ENCODE measurements at regions not wholly inside any gene's neighbourhood (a gene's known extent, or its start where the extent isn't known, plus 50 kb on each side); places are given as distances from the start of the nearest gene placed in this dataset.

DNA sequence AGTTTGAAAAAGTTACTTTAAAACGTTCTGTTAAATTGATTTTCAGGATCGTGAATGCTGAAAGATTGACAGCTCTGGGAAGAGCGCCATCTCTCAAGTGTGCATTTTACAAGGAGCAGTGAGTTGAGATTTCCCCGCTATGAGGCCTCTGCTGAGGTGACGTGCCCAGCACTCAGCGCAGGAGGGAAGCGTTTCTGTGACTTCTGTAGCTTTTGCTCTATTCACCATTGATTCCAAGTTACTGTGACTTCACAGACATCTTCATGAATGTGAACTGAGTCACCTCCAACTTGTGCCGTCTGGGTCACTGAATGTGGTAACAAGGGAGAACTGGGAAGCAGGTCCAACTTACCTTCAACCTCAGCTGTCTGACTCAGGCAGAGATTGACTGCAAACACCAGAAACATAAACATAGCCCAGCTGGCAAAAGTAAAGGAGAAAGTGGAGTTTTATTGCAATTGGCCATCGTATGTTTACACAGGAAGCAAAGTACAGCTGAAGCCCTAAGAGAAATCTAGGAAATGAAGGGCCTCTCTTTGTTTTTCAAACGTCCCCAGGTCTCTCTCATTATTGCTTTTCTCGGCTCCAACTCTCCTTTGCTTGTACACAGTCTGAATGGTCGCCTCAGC is 428.8 kb upstream of the CLINT1 start:
- DNase-seq = no peak

DNA sequence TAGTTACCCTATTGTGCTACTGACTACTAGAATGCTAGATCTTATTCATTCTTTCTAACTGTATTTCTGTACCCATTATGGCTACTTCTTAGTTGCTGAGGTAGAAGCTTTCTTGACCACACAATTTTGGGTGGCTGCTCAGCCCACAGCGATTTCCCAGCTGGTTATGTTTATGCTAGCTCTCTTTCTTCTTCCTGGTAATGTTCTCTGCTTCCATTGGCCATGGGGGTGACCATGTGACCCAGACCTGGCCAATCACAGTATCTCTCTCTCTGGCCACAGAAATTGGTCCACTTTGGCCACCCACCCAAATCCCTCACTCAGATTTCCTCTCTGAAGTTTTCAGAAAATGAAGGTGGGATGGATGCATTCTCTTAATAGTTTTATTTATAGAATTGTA is 427.9 kb upstream of the CLINT1 start:
- DNase-seq = no peak

DNA sequence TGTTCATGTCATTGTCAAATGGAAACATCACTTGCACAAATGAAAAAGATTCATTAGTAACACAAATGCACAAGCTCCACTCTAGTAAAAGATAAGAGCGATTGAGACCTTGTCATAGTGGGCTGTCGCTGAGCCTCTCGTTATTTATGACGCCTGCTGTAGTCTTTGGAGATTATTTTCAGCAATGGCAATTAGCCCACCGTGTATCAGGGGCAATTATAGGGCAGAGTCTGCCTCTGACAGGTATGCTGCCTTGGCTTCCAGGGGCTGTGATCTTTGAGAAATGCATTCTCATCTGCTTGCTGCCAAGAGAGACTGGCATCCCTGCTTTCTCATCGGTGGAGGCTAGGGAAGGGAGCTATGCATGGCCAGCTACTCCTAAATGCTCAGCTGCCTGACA is 426.8 kb upstream of the CLINT1 start:
- peak; percentile 5 for DNase-seq

DNA sequence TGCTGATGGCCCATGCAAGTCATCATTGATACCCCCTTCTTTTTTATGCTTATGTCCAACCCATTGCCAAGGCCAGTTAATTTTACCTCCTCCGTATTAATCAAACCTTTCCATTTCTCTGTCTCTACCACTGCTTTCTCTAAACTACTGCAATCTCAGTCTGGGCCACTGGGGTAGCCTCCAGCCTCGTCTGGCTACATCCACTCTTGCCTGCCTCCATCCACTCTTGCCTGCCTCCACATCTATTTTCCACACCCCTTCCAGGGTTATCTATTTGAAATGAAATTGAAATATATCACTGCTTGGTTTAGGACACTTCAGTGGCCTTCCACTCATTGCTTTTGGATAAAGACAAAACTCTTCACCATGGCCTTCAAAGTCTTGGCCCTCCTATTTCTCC is 425.3 kb upstream of the CLINT1 start:
- no peak for DNase-seq

DNA sequence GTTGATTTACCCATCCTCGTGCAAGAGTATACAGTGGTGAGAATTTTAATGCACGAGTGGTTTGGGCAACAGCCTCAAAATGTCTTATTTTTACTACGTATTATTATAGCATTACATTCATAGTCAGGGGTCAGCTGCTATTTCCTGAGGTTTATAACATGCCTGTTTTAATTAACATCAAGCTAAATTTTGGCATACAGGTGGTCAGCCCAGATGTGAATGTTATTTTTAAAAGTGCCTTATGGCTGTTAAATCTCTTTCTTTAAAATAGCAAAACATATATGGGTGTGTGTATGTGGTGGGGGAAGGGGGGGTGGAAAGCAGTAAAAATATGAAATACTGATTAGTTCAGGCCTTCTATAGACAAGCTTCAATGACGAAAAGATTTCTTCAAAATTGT is 424.5 kb upstream of the CLINT1 start:
- DNase-seq = no peak

DNA sequence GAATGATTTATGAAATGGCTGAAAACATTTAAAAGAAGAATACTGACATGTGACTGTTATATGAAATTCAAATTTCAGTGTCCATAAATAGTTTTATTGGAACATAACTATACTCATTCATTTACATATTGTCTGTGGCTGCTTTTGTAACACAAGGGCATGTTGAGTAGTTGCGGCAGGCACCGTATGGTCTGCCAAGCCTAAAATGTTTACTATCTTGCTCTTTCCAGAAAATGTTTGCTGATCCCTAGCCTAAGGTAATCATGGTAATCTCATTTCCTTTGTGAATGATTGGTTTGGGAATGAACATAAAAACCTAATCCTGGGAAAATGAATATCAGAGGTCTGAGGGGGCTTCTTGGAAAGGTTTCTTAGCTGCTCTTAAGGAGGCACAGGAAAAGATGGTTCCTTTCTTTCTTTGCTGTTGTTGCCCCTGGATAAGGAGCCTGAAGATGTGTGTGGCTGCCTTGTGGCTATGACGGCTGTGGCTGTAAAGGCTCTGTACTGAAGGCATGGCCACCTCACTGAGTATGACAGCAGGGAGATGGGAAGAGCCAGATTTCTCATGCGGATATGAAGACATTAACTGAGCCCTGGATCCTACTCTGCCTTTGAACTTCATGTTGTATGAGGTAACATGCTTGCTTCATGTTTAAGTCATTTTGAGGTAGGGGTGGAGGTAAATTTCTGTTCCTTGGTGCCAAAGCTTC is 419.4 kb upstream of the CLINT1 start:
- no peak for DNase-seq

DNA sequence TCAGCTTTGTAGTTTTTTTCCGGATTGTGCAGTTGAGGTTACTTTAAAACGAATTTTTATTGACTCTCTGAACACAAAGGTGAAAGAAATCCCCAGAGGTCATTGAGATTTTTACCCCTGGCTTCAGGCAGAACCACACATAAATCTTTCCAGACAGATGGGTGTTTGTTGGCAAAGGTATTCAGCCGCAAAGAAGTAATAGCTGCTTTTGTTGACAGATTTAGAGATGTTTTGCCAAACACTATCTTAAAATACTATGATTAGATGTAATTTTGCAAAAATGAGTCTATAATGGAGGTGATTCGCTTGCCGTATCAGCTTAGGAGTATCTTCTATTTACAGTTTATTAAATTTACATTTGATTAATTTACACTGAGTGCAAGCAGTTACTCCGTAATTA is 418.3 kb upstream of the CLINT1 start:
- DNase-seq = peak; percentile 59

DNA sequence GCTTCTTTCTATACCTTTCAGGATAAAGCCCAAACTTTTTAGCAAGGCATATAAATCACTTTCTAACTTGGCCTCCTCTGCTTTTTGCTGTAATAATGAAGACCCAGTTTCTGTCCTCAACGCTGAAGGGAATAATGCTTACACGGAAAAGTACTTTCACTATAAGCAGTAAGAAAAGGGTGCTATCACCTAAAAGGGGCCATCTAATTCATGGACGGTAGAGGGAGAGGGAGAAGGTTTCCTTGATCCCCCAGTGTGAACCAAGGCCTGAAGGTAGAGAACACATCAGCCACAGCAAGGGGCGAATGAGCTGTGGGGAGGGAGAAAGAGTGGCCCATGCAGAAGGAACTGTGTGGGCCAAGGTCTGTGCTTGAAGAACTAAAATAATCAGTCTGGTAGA is 417.7 kb upstream of the CLINT1 start:
- no peak for DNase-seq

DNA sequence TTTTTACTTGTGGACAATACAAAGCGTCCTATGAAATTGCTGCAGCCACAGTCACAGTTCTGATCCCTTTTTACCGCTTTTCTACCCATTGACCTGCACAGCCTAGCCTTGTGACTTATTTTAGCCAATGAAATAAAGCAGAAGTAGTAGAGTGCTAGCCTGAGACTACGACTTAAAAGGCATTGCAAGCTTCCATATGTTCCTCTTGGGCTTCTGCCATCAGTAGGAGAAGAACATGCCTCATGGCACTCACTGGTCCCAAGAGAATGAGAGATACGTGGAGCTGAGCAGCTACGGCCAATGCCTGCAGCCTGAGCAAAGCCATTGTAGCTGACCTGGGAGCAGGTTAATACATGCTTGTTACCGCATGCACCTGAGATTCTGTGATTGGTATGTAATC is 416.6 kb upstream of the CLINT1 start:
- no peak for DNase-seq

DNA sequence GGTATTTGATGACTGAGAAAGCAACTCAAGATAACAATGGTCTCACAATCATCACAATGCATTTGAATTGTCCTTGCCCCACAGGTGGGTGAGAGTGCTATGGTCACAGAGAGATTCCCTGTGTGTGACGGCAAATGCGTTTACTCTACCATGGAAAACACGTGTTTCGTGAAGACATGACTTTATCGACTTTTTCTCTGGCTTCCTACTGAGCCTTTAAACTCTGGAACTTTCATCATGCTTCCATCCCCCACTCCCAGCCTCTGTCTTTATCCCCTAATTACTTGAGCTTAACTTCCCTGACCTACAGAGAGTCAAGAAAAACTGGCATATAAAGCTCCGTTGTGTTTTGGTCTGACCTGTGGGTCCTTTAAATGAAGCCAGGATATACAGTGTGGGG is 414.1 kb upstream of the CLINT1 start:
- DNase-seq = no peak

DNA sequence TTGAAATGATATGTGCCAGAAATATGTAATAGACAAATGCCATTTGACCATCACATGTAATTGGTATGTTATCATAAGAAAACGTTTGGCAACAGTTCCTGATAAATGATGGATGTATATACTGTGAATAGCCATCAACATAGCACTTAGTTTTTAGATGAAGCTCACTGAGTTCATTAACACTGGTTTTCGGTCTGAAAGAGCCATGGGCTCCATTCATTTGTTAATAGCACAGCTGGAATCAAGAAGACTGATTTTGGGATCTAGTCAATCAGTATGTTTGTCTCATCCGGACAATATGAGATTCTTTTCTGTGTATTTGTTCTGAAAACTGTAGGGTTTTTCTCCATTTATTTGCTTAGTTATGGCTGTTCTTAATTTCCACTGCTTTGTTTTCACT is 413.5 kb upstream of the CLINT1 start:
- DNase-seq = no peak

DNA sequence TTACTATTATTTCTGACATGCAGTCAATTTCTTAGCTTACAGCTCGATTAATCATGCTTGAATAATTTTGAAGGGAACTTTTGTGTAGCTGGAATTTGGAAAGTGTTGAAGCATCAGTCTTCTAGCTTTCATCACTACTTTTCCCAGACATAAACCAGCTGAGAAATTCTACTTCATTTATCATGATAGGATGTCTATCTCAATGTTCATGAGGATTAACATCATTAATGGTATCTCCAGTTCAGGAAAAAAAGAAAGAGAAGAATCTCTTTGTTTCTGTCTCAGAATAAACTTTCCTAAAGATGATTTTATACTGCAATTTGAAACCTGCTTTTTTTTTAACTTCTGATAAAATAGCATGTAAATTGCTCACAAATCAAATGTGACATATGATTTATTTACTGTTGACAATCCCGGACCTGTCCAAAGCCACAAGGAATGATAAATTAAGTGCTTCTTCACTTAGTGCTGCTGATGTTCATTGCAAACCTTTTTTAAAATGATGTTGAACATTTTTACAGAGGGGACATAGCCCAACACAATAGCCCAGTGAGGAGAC is 412.1 kb upstream of the CLINT1 start:
- no peak for DNase-seq

DNA sequence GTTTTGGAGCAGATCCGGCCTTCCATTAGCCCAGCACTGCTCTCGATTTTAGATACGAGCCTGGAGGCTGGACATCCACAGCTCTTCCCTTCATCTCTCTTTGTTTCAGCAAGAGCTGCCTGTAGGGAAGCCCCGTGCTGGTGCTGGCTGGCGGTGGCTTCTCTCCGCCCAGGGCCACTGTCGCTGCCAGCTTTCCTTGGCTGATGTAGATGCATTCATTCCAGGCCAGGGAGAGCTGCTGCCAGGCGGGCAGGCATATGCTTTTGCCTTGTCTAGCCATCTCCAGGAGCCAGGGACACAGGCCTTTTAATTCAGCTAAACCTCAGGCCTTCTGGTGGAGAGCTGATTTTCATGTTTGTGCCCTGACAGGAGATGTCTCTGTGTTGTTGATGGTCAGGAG is 409.3 kb upstream of the CLINT1 start:
- DNase-seq = no peak

DNA sequence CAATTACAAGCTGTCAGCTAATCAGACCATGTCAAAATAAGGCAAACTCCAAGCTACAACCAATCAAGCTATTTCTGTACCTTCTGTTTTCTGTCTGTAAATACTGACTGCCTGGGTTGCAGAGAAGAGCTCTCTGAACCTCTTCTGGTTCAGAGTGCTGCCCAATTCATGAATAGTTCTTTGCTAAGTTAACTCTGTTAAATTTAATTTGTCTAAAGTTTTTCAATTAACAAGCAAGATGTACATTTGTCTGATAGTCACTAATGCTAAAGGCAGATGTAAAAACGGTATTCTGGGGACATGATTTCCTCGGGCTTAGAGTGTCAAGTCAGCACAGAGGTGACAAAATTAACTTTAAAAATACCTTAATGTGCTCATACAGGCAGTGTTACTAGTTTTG is 408.3 kb upstream of the CLINT1 start:
- no peak for DNase-seq

DNA sequence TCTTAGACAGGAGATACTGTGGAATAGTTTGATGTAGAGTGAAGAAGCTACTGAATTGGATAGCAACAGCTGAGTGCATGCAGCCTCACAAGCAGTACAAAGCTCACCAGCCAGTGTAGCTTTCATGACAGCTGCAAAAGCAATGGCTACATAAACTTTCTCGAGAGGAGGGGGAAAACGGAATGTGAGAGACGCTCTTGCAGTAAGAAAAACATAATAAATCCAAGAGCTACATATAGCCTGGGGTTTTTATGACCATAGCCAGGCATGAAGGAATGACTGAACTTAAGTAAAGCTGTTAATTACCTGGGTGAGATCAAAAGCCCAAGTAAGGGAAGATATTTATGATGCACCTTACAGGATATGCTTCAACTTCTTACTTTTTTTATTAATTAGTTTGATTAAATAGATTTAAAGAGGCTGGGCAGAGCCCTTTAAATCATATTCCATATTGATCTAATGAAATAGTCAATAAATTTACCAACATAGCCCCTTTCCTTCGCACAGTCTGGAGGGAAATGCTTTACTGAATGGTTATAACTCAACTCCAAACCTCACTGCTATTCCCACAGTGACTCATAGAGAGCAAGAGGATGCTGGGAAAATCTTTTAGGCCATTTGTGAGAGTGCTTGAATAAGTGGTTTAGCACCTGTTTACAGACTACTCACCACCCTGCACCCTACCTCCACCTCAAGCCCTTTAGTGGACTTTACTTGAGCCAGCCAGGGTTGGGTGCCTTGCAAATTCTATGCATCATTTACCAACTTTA is 407.2 kb upstream of the CLINT1 start:
- DNase-seq = no peak

DNA sequence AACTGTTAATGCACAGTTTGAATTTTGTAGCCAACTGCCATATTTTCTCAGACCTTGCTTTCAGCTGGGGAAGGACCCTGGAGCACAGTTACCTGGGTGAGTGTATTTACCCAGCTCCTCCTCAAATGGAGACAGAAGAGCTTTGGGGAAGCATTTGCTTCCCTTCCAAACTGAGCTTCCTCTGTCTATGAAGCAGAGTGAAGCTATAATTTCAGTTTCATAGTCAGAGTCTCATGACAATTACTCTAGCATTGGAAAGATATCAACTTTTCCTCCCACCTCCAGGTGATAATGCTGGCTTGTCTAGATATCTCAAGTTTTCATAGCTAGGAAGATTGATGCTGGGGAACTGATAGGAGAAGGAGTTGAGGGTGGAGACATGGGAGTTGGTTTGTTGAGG is 406.4 kb upstream of the CLINT1 start:
- no peak for DNase-seq

DNA sequence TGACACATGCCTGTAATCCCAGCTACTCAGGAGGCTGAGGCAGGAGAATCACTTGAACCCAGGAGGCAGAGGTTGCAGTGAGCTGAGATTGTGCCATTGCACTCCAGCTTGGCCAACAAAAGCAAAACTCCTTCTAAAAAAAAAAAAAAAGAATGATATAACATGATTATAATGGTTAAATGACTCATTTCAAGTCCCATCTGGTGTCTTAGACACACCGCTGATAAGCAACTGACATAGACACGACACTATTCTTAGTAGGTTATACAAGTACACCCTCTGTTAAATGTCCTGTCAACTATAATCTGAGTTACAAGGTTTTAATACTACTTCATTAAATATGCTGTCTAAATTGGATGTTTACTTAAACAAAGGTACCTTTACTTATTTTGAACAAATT is 405.3 kb upstream of the CLINT1 start:
- DNase-seq = no peak

DNA sequence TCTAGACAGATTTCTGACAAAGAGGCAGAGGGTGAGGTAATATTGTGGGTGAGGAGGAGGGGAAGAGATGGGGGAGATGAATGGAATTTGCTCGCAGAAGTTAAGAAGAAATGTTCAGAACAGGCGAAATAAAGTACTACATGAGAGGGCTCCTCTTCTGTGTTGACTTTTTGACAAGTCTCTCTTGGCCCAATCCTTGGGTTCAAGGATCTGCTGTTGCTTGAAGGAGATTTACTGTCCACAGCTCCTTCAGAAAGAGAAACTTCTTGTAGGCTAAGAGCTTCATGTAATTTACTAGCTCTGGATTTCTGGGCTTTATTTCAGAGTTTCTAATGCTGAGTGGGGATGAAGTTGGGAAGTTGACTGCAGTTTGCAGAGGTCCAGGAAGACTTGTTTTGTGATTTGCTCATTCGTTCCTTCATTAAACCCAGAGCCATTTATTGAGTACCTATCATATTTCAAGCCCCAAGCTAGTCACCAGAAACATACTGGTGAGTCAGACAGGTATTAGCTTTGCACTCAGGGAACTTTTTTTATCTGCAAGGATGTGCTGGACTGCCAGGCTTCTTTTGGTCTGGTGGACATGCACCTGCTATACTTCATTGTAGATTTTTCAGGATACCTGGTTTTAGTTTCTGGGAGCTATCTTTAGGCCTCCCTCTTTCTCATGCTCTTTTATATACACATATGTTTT is 402.9 kb upstream of the CLINT1 start:
- DNase-seq = no peak

DNA sequence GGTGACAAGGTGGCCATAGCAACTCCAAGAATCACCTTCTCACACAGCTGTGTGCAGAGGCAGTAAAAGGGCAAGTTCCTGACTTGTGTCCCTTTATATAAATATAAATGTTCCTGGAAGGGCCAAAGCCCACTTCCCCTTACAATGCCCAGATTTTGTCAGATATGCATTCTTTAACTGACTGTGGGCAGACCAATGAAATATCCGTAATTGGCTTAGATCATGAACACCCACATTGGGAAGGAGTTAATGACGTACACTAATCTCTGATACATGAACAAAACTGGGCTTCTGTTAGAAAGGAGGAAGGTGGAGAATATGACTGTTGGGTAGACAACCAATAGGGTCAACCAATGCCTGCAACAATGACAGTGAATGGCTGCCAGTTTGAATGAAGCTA is 397.2 kb upstream of the CLINT1 start:
- no peak for DNase-seq

DNA sequence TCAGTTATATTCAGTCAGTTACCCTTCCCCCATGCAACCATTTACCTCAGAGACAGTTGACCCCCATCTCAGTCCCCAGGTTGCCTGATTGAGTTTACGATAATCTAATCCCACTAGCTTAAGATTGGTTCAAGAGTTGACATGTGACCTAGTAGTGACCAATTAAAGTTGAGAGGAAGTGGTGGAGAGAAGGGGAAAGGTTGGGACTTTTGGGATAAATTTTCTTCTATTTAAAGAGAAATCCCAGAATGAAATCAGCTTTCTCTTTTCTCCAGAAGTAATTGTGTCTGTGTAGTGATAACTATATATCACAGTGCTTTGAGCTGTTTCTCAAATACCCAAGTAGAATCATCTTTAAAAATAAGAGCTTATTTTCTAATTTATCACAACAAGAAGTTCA is 396.7 kb upstream of the CLINT1 start:
- no peak for DNase-seq

DNA sequence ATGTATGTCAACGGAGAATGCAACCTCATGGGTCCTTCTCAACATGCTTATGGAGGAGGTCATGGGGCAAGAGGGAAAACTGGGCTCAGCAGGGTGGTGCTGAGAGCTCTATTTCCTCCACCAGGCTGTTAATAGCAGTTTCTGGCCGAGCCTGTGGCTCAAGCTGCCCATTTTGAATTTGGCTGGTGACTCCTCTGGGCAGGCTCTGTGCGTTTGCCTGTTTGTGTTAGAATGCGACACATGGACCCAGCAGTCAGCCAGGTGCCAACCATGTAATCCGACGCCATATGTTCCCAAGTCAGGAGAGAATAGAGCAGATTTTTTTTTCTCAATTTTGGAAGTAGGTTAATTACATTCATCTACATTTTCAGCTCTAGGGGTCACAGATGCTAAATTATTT is 387.7 kb upstream of the CLINT1 start:
- DNase-seq = no peak

DNA sequence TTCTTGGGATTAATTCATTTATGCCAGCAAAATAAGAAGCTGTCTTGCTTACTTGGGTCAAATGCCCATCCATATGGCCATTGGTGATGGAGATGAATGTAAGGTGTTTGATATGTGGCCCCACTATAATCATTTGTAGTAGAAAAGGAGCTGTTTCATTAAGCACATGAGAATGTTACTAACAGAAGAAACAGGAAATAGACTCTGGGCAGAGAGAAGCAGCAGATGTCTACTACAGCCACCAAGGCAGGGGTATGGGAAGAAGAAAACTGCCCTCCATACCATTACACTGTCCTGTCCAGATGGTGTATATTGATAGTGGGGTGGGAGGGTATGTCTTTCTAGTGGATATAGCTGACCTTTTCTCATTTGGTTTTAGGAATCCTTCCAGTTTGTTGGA is 386.6 kb upstream of the CLINT1 start:
- DNase-seq = no peak

DNA sequence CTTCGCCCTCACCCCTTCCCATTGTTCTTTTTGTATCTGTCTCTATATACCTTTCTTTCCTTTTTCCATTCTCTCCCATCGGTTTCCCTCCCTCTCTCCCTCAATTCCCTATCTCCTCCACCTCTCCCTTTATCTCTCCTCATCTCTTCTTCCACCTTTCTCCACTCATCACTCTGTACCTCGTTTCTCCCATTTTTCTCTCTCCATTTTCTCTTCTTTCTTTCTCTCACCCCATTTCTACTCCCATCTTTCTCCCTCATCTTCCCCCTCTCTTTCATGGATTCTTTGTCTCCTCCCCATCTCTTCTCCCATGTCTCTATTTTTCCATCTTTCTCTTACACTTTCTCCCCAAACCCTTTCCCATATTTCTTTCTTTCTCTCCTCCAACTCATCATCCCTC is 385.9 kb upstream of the CLINT1 start:
- DNase-seq = no peak

All from NCI-H1436 treated with DMSO at 0.1 percent for 48 hours (cell line).